Astrocyte (in vitro differentiated cells and primary cell): ENCODE measurements at regions not wholly inside any gene's neighbourhood (a gene's known extent, or its start where the extent isn't known, plus 50 kb on each side); places are given as distances from the start of the nearest gene placed in this dataset.

Experiments
- EZH2 ChIP-seq: IDR thresholded peaks from 2 replicates; pipeline ENCODE4 v1.6.1; 2012; ENCODE audit warnings: mild to moderate bottlenecking, low read length, inconsistent platforms; ENCODE audit not compliant: insufficient read depth
- TF ChIP-seq, protein P1 (sequence below): IDR thresholded peaks from 2 replicates; pipeline ENCODE4 v1.5.1; 2011; ENCODE audit warnings: low read depth, mild to moderate bottlenecking, inconsistent platforms, low read length, moderate library complexity; ENCODE audit not compliant: insufficient read depth

DNA sequence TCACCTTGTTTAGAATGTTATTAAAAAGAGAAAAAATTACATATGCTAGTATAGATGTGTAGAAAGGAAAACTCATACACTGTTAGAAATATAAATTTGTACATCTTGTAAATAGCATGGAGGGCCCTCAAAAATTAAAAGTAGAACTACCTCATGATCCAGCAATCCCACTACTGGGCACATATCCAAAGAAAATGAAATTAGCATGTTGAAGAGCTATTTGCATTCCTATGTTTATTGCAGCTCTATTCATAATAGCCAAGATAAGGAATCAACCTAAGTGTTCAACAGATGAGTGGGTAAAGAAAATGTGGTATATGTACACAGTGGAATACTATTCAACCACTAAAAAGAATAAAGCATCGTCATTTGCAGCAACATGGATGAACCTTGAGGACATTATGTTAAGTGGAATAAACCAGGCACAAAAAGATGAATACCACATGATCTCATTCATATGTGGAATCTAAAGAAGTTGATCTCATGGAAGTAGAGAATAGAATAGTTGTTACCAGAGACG is 251.5 kb upstream of the THUMPD2 start:
- TF ChIP-seq, protein P1, sequence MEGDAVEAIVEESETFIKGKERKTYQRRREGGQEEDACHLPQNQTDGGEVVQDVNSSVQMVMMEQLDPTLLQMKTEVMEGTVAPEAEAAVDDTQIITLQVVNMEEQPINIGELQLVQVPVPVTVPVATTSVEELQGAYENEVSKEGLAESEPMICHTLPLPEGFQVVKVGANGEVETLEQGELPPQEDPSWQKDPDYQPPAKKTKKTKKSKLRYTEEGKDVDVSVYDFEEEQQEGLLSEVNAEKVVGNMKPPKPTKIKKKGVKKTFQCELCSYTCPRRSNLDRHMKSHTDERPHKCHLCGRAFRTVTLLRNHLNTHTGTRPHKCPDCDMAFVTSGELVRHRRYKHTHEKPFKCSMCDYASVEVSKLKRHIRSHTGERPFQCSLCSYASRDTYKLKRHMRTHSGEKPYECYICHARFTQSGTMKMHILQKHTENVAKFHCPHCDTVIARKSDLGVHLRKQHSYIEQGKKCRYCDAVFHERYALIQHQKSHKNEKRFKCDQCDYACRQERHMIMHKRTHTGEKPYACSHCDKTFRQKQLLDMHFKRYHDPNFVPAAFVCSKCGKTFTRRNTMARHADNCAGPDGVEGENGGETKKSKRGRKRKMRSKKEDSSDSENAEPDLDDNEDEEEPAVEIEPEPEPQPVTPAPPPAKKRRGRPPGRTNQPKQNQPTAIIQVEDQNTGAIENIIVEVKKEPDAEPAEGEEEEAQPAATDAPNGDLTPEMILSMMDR, result no peak
- no peak for TF ChIP-seq EZH2
